IPS-20b (cell line): ENCODE measurements at regions not wholly inside any gene's neighbourhood (a gene's known extent, or its start where the extent isn't known, plus 50 kb on each side); places are given as distances from the start of the nearest gene placed in this dataset.

ENCODE experiments used
- H3K27ac ChIP-seq: one replicate; pipeline ENCODE4 v1.5.1; 2013; ENCODE audit warnings: low read length
- H3K27me3 ChIP-seq: 2 replicates; pipeline ENCODE4 v1.6.1; 2013; ENCODE audit warnings: mild to moderate bottlenecking, low read length, inconsistent platforms; ENCODE audit not compliant: insufficient read depth
- H3K36me3 ChIP-seq: 2 replicates; pipeline ENCODE4 v1.6.1; 2013; ENCODE audit warnings: low read depth, mild to moderate bottlenecking, inconsistent platforms, low read length, moderate library complexity; ENCODE audit not compliant: insufficient read depth
- H3K4me1 ChIP-seq: 2 replicates; pipeline ENCODE4 v1.6.1; 2013; ENCODE audit warnings: mild to moderate bottlenecking, control low read depth, inconsistent platforms, low read length, moderate library complexity; ENCODE audit not compliant: insufficient read depth
- H3K4me3 ChIP-seq: 2 replicates; pipeline ENCODE4 v1.5.1; 2013; ENCODE audit warnings: mild to moderate bottlenecking, low read length, inconsistent platforms
- H3K9ac ChIP-seq: 2 replicates; pipeline ENCODE4 v1.6.1; 2013; ENCODE audit warnings: low read depth, mild to moderate bottlenecking, inconsistent platforms, low read length, moderate library complexity
- H3K9me3 ChIP-seq: 2 replicates; pipeline ENCODE4 v1.6.1; 2013; ENCODE audit warnings: mild to moderate bottlenecking, low read depth, low read length, inconsistent platforms; ENCODE audit not compliant: insufficient read depth

DNA sequence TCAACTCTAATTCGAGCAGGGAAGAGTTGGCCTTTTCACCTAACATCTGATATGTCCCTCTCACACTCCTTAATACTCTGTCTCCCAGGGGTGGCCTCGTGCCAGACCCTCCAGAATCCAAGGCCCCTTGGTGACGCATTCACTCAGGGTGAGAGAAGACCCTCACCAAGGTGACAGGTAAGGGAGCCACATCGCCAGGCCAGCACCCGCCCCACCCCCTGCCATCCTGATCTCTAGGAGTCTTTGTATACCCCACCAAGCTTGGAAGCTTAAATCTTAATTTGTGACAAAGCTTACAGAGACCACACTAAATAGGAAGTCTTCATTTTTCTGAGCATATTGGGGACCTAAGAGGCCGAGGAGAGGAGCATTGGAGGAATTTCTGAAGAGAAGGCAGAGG, 286.1 kb downstream of the IRF8 start:
- Histone ChIP-seq H3K4me1 (no peaks in the 10 kb centered on the region), H3K9ac (no peak overlapping the region), H3K9me3 (no peaks in the 10 kb centered on the region), H3K27ac (no peak overlapping the region), H3K4me3 (no peak overlapping the region), H3K27me3 (no peaks in the 10 kb centered on the region; the same call in 1 of the 2 replicates), H3K36me3 (no peaks in the 10 kb centered on the region)

DNA sequence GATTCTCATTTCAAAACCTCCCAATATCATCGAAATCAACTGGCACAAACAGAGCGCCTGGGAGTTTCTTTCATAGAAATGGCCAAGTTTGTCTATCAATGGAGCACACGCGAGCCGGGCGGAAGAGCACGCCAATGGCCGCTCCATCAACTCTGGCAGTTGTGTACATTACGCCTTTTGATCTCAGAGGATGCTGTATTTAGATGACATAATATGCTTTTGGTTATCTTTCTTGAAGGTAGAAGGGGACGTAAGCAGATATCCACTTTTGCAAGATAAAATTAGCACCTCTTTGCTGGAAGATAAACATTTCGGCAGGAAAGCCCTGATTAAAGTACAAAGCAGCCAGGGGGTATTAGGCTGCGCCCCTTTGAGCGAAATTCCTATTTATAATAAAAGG, 287.4 kb downstream of the IRF8 start:
- Histone ChIP-seq H3K27me3 (peaks cover 3% of the 10 kb centered on the region; the same call in 1 of the 2 replicates), H3K27ac (no peak overlapping the region), H3K9me3 (no peaks in the 10 kb centered on the region), H3K4me1 (no peaks in the 10 kb centered on the region), H3K4me3 (no peak overlapping the region), H3K36me3 (no peaks in the 10 kb centered on the region), H3K9ac (no peak overlapping the region)

DNA sequence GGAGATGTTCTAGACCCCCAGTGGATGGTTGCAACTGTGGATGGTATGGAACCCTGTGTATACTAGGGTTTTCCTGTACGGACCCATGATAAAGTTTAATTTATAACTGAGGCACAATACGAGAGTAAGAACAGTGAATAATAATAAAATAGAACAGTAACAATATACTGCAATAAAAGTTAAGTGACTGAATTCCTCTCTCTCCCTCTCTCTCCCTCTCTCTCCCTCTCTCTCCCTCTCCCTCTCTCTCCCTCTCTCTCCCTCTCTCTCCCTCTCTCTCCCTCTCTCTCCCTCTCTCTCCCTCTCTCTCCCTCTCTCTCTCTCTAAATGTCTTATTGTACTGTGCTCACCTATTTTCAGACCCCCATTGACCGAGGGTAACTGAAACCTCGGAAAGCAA, 291.0 kb downstream of the IRF8 start:
- Histone ChIP-seq H3K9me3 (no peaks in the 10 kb centered on the region), H3K27ac (no peak overlapping the region), H3K4me1 (no peaks in the 10 kb centered on the region), H3K4me3 (no peak overlapping the region), H3K27me3 (peaks cover 4% of the 10 kb centered on the region), H3K9ac (no peak overlapping the region), H3K36me3 (no peaks in the 10 kb centered on the region)

DNA sequence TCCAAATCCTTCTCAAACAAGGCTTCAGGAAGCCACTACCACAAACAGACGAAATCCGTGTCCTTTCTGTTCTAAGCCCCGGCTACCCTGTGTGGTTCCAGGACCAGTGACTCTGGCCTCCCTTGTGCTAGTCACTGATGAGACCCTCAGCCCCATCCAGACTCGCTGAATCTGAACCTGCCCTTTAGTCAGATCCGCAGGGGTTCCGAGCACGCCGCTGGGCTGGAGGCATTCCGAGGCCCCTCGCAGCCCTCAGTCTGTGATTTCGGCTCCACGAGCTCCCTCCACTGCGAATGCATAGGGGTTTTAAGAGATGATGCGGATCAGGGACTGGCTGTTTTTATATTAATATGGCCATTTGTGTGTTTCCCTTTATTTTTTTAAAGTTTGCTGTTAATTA, 292.7 kb downstream of the IRF8 start:
- Histone ChIP-seq H3K4me3 (no peak overlapping the region), H3K36me3 (no peaks in the 10 kb centered on the region), H3K27me3 (peaks cover 5% of the 10 kb centered on the region), H3K9ac (no peak overlapping the region), H3K4me1 (peaks cover 11% of the 10 kb centered on the region; the same call in 1 of the 2 replicates), H3K9me3 (no peaks in the 10 kb centered on the region), H3K27ac (no peak overlapping the region)

DNA sequence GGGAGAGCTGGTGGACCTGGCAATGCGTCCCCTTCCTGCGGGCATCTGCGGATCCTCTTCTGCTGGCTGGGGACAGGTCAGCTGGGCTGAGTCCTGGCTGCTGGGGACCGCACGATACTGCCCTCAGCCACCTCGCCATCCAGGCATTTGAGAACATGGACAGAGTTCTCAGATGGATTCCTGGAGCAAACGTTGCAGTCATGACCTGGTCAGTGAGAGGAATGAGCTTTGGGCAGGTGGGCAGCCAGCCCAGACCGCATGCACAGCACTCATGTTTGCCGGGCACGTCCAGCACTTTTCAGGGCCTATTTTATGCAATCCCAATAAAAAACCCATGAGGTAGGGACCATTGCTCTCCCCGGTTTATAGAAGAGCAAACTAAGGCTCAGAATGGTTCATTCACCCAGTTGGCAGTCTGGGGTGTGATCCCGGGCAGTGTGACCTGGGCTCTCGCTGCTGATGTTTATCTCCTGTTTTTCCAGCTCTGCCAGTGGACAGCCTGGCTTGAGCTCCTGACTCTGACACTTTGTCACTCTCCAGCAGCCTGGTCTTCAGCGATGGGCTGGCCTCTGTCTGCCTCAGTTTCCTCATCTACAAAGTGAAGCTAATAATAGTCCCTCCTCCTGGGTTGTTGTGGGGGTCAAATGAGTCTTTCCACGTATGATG, 294.7 kb downstream of the IRF8 start:
- Histone ChIP-seq H3K27ac (no peak overlapping the region), H3K4me3 (no peak overlapping the region), H3K27me3 (peaks cover 24% of the 10 kb centered on the region), H3K9me3 (no peaks in the 10 kb centered on the region), H3K4me1 (peaks cover 18% of the 10 kb centered on the region), H3K9ac (no peak overlapping the region), H3K36me3 (no peaks in the 10 kb centered on the region)

DNA sequence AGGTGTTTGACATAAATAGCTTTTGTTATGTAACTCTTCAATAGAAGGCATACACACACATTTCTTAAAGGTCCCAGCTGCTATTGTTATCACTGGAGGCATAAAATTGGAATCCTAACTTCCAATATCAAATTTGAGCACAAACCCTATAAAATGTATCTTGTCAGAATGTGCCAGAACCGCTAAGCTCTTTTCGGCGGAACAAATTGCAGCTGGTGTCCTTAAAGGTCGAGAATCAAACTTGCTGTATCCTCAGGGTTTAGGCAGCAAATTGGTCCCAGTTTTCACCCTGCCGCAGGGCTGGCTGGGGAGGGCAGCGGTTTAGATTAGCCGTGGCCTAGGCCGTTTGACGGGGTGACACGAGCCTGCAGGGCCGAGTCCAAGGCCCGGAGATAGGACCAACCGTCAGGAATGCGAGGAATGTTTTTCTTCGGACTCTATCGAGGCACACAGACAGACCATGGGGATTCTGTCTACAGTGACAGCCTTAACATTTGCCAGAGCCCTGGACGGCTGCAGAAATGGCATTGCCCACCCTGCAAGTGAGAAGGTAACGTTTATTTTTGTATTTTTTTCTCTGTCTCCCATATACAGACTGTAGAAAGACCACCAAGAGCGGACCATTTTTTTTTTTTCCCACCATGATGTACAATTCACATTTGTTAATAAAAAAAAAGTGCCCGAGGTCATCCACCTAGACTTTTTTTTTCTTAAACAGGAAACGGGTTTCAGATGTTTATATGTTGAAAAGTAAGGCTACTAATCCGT, 297.1 kb downstream of the IRF8 start:
- H3K9ac ChIP-seq = no peak overlapping the region

DNA sequence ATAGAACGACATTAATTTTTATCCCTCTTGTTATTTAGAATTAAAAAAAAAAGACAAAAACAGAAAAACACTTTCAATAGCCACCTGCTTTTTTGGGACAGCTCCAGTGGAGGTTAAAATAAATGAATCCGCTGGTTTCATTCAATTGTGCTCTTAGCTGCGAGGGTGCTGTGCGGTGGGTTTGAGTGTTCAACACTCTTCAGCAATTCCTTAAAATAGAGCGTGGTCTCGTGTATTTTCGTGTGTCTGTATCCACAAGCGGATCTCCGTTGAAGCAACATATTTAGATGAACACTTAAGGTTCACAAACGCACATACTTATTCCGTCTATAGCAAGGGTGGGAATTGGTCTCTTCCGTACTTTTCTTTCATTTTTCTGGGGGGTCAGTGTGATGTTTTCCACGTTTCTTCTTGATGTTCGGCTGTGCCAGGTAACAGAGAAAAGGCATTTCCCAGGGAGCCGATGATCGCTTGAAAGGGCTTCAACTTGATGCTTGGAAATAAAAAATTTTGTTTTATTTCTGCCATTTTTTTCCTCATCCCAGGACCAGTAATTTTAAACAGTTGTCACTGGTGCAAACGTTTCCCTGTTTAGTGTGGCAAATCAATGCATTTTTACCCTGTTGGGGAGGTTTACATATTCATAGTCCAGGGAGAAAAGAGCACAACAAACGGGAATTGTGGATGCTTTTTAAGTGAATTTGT, 297.9 kb downstream of the IRF8 start:
- Histone ChIP-seq H3K27ac (no peak overlapping the region), H3K4me1 (peaks cover 18% of the 10 kb centered on the region), H3K9me3 (no peaks in the 10 kb centered on the region), H3K9ac (no peak overlapping the region), H3K36me3 (no peaks in the 10 kb centered on the region), H3K4me3 (no peak overlapping the region), H3K27me3 (peaks cover 40% of the 10 kb centered on the region; the same call in 1 of the 2 replicates)

More for the DNA sequence above, 297.1 kb downstream of the IRF8 start:
- no peaks in the 10 kb centered on the region for H3K9me3 ChIP-seq
- H3K27me3 ChIP-seq = peaks cover 39% of the 10 kb centered on the region
- H3K4me3 ChIP-seq = no peak overlapping the region
- no peak overlapping the region for H3K27ac ChIP-seq
- H3K4me1 ChIP-seq = peaks cover 18% of the 10 kb centered on the region
- H3K36me3 ChIP-seq = no peaks in the 10 kb centered on the region

DNA sequence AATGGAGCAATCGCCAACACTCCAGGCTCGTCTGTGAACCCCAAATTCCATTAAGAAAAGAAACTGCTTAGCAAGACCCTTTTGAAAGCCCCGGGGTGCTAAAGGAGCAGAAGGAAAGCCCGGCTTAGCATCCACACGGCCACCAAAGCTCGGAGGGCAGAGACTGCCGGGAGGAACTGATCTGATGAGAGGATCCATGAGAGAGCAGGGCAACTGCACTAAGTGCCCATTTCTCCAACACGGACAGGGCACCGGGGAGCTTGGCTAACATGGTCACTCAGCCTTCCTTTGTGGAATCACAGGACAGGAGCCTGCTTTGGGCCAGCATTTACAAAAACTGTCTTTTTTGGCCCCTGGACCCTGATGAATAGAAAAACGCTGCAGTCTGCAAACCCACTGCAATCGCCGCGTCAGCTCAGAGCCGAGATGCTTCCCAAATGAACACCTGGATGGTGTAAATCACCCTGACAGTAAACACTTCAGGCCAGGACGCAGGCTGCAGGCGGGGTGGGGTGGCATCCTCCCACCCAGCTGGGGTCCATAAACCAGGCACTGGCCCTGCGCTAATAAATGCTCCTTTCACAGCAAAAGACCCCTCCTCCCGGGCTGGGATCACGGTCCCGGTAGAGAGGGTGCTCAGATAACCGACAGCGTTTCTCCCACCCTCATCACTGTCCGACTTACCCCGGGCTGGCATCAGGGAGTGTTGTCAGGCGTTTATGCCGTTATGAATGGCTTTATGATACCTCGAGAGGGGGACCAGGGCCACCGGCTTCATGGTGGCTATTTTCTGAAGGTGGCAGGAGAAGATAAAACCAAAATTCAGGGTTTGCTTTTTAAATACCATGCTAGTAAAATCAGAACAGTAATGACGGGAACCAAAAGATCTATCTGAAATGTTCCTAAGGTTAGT, 299.5 kb downstream of the IRF8 start:
- no peak overlapping the region for H3K4me3 ChIP-seq
- no peaks in the 10 kb centered on the region for H3K36me3 ChIP-seq
- H3K27me3 ChIP-seq = peaks cover 40% of the 10 kb centered on the region; the same call in 1 of the 2 replicates
- H3K4me1 ChIP-seq = peaks cover 18% of the 10 kb centered on the region
- H3K9me3 ChIP-seq = no peaks in the 10 kb centered on the region
- no peak overlapping the region for H3K9ac ChIP-seq
- H3K27ac ChIP-seq = no peak overlapping the region

DNA sequence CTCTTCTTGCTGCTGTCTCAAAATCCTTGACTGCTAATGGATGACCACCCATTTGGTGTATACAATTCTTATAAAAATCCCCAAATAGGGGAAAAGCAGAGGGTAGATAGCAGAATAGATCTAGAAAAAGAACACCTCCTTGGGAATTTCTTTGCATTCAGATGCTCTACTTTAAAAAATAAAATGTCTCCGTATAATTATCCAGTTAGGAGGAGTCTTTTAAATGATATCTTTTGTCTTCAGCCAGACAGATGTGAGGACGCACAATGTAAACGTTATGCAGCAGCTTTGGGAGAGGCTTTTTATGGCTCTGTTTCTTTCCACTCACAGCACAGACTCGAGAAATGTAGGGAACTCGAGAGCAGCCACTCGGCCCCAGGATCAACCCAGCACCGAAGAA, 300.2 kb downstream of the IRF8 start:
- H3K4me1 ChIP-seq = peaks cover 18% of the 10 kb centered on the region
- H3K4me3 ChIP-seq = no peak overlapping the region
- H3K27ac ChIP-seq = no peak overlapping the region
- H3K9me3 ChIP-seq = no peaks in the 10 kb centered on the region
- peaks cover 40% of the 10 kb centered on the region; the same call in 1 of the 2 replicates for H3K27me3 ChIP-seq
- no peak overlapping the region for H3K9ac ChIP-seq
- H3K36me3 ChIP-seq = no peaks in the 10 kb centered on the region

DNA sequence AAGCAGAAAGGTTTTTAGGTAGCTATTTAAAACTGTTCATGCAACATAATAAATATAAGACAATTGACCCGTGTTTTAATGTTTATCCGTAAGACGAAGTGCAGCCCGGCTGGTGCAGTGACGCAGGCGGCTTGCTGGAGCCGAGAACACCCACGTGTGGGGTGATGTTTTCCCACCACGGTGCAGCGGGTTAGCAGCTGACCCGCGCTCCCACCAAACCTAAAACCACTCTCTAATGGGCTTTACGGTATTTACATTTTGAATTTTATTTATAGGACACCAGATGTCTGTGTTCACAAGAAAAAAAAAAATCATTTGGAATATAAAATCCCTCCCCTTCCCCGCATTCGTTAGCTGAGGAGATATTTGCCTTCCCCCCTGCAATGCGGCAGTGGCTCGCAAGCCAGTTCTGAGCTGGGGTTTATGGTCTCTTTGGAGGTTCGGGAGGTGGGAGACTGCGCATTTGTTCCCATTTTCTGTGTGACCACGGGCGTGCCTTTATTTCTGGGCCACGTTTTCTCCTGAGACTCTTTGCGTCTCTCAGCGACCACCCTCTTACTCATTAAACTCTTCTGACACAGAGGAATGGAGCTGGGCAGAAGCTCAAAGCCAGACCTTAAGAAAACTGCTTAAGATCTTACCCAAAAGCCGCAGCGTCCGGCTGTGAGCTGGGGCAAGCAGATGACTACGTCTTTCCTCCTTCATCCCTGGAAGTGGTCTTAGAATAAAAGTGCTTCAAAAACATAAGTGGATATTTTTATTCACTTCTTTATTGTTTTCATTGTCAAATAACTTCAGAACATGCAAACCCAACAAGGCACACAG, 301.1 kb downstream of the IRF8 start:
- Histone ChIP-seq H3K9ac (no peak overlapping the region), H3K36me3 (no peaks in the 10 kb centered on the region), H3K4me1 (peaks cover 18% of the 10 kb centered on the region), H3K9me3 (no peaks in the 10 kb centered on the region), H3K4me3 (no peak overlapping the region), H3K27ac (no peak overlapping the region), H3K27me3 (peaks cover 40% of the 10 kb centered on the region; the same call in 1 of the 2 replicates)
